MM.1S (cell line): ENCODE measurements at regions not wholly inside any gene's neighbourhood (a gene's known extent, or its start where the extent isn't known, plus 50 kb on each side); places are given as distances from the start of the nearest gene placed in this dataset.

Source experiments
- CTCF ChIP-seq: fragments of 300-600 bp; sonication (generic); IDR thresholded peaks from 2 replicates; pipeline ENCODE4 v1.5.1; 2016; ENCODE audit warnings: antibody characterized with exemption, low read length, mixed read lengths
- EZH2phosphoT487 ChIP-seq: fragments of 300-600 bp; sonication (generic); IDR thresholded peaks from 2 replicates; pipeline ENCODE4 v1.6.1; 2018; ENCODE audit warnings: antibody characterized with exemption, low read length

GRCh38 chr9:93894691-93895079 lies 60.5 kb downstream of the BARX1 start:
- TF ChIP-seq CTCF (no peak), EZH2phosphoT487 (no peak)
